H1 (cell line): ENCODE measurements at regions not wholly inside any gene's neighbourhood (a gene's known extent, or its start where the extent isn't known, plus 50 kb on each side); places are given as distances from the start of the nearest gene placed in this dataset.

Experiments used
- CTCF ChIA-PET: fragments of 300-600 bp; sonication (Branson Sonifier 250); formaldehyde crosslinking; loops from one replicate; lab custom pipeline; 2021; ENCODE audit not compliant: partially characterized antibody; lab: Charles Lee
- POLR2A ChIA-PET: fragments of 300-600 bp; sonication (Branson Sonifier 250); formaldehyde crosslinking; loops from one replicate; lab custom pipeline; 2021; ENCODE audit warnings: inconsistent platforms; ENCODE audit not compliant: partially characterized antibody; lab: Charles Lee
- DNase-seq, 2 experiments: peaks; one replicate each; pipeline versions ENCODE4 v3.0.0 to v3.0.0-alpha.2; 2010 to 2022; ENCODE audit warnings: low spot score in 2 of 2, low read depth in 1 of 2, mixed read lengths in 1 of 2
- FAIRE-seq: peaks from 2 replicates; lab custom pipeline; 2011; peaks lifted over from hg19 to GRCh38; lab: Jason Lieb, UNC
- H2AFZ ChIP-seq: 2 replicates; pipeline ENCODE4 v1.8.1; 2012; ENCODE audit warnings: low read length, inconsistent platforms
- H2AK5ac ChIP-seq: 2 replicates; pipeline ENCODE4 v1.6.1; 2013; ENCODE audit warnings: low read depth, low read length
- H2BK120ac ChIP-seq: replicated peaks from 2 replicates; pipeline ENCODE3; 2013; ENCODE audit warnings: low read depth, low read length, inconsistent platforms
- H2BK12ac ChIP-seq: 2 replicates; pipeline ENCODE4 v1.6.1; 2013; ENCODE audit warnings: low read depth, low read length
- H2BK15ac ChIP-seq: 2 replicates; pipeline ENCODE4 v1.6.1; 2013; ENCODE audit warnings: low read length
- H2BK20ac ChIP-seq: 2 replicates; pipeline ENCODE4 v1.6.1; 2013; ENCODE audit warnings: low read length
- H2BK5ac ChIP-seq: 2 replicates; pipeline ENCODE4 v1.6.1; 2013; ENCODE audit warnings: low read depth, low read length
- H3K14ac ChIP-seq: 2 replicates; pipeline ENCODE4 v1.6.1; 2013; ENCODE audit warnings: inconsistent platforms; ENCODE audit not compliant: insufficient read length
- H3K18ac ChIP-seq: 2 replicates; pipeline ENCODE4 v1.6.1; 2013; ENCODE audit warnings: low read length; ENCODE audit errors: extremely low read depth
- H3K23ac ChIP-seq: 2 replicates; pipeline ENCODE4 v1.6.1; 2013; ENCODE audit warnings: inconsistent platforms; ENCODE audit not compliant: insufficient read length
- H3K23me2 ChIP-seq: 2 replicates; pipeline ENCODE4 v1.6.1; 2013; ENCODE audit warnings: low read depth, low read length
- H3K27ac ChIP-seq: 2 replicates; pipeline ENCODE4 v1.6.1; 2011; ENCODE audit warnings: low read depth, low read length, inconsistent platforms
- H3K27me3 ChIP-seq, 4 experiments: replicated peaks in 1 of 4; 1 replicate in 1 of 4; 2 replicates in 3 of 4; pipeline versions ENCODE4 v1.6.1 to v1.8.1; 2011 to 2013; ENCODE audit warnings: low read length in 3 of 4, mild to moderate bottlenecking in 3 of 4, inconsistent platforms in 2 of 4, mixed read lengths in 2 of 4, moderate library complexity in 1 of 4; ENCODE audit not compliant: control insufficient read depth in 3 of 4, insufficient read depth in 3 of 4; ENCODE audit errors: extremely low read depth in 1 of 4
- H3K36me3 ChIP-seq, 4 experiments: 2 replicates each; pipeline versions ENCODE4 v1.6.1 to v1.8.1; 2011 to 2013; ENCODE audit warnings: mild to moderate bottlenecking in 4 of 4, low read length in 3 of 4, moderate library complexity in 2 of 4, control low read depth in 1 of 4, inconsistent platforms in 1 of 4; ENCODE audit not compliant: insufficient read depth in 4 of 4, control insufficient read depth in 2 of 4
- H3K4ac ChIP-seq: replicated peaks from 2 replicates; pipeline ENCODE3; 2013; ENCODE audit warnings: low read length, low read depth, mixed read lengths, inconsistent platforms; ENCODE audit not compliant: insufficient read length
- H3K4me1 ChIP-seq, 4 experiments: replicated peaks in 1 of 4; 1 replicate in 1 of 4; 2 replicates in 3 of 4; pipeline versions ENCODE4 v1.6.1 to v1.8.1; 2011 to 2013; ENCODE audit warnings: low read length in 3 of 4, inconsistent platforms in 2 of 4, mixed read lengths in 1 of 4; ENCODE audit not compliant: insufficient read depth in 4 of 4, control insufficient read depth in 3 of 4
- H3K4me2 ChIP-seq, 2 experiments: 2 replicates each; pipeline versions ENCODE4 v1.6.1 to v1.8.1; 2011 to 2013; ENCODE audit warnings: low read depth in 2 of 2, low read length in 2 of 2, control low read depth in 1 of 2, inconsistent platforms in 1 of 2, mild to moderate bottlenecking in 1 of 2; ENCODE audit not compliant: insufficient read depth in 1 of 2
- H3K4me3 ChIP-seq, 4 experiments: fragments of 200-600, 300-600 bp in 1 of 4; sonication (generic), shearing (Covaris generic), sonication (Bioruptor Twin) in 1 of 4; 2 replicates each; pipeline versions ENCODE4 v1.5.1 to v1.8.1; 2011 to 2016; ENCODE audit warnings: low read length in 4 of 4, low read depth in 3 of 4, control low read depth in 2 of 4, inconsistent platforms in 2 of 4, mild to moderate bottlenecking in 2 of 4, mixed read lengths in 1 of 4, moderate library complexity in 1 of 4; ENCODE audit not compliant: insufficient read depth in 2 of 4; ENCODE audit errors: extremely low read depth in 1 of 4
- H3K56ac ChIP-seq: replicated peaks from 2 replicates; pipeline ENCODE3; 2013; ENCODE audit warnings: low read depth, mild to moderate bottlenecking, mixed read lengths, low read length, inconsistent platforms; ENCODE audit not compliant: insufficient read length
- H3K79me1 ChIP-seq: 2 replicates; pipeline ENCODE4 v1.6.1; 2013; ENCODE audit warnings: low read depth, low read length, control low read depth
- H3K79me2 ChIP-seq, 2 experiments: 2 replicates each; pipeline versions ENCODE4 v1.6.1 to v1.8.1; 2012 to 2013; ENCODE audit warnings: low read length in 2 of 2, mild to moderate bottlenecking in 2 of 2, inconsistent platforms in 1 of 2; ENCODE audit not compliant: insufficient read depth in 2 of 2, control insufficient read depth in 1 of 2
- H3K9ac ChIP-seq, 4 experiments: replicated peaks in 1 of 4; 1 replicate in 1 of 4; 2 replicates in 3 of 4; pipeline versions ENCODE4 v1.6.1 to v1.8.1; 2011 to 2013; ENCODE audit warnings: low read depth in 3 of 4, low read length in 3 of 4, control low read depth in 2 of 4, mild to moderate bottlenecking in 2 of 4, moderate library complexity in 2 of 4, inconsistent platforms in 1 of 4; ENCODE audit errors: extremely low read depth in 1 of 4
- H3K9me3 ChIP-seq, 2 experiments: 2 replicates each; pipeline versions ENCODE4 v1.6.1 to v1.8.1; 2012 to 2013; ENCODE audit warnings: mild to moderate bottlenecking in 2 of 2, moderate library complexity in 2 of 2, control low read depth in 1 of 2, inconsistent platforms in 1 of 2, low read depth in 1 of 2, low read length in 1 of 2, mixed read lengths in 1 of 2; ENCODE audit not compliant: insufficient read depth in 2 of 2
- H4K20me1 ChIP-seq, 2 experiments: replicated peaks in 1 of 2; 2 replicates each; pipeline versions ENCODE3 to v1.8.1; 2011 to 2013; ENCODE audit warnings: inconsistent platforms in 2 of 2, low read length in 2 of 2, mild to moderate bottlenecking in 1 of 2; ENCODE audit not compliant: insufficient read depth in 2 of 2, control insufficient read depth in 1 of 2
- H4K5ac ChIP-seq: 2 replicates; pipeline ENCODE4 v1.6.1; 2013; ENCODE audit warnings: low read length, low read depth, mixed read lengths, inconsistent platforms; ENCODE audit not compliant: insufficient read length
- H4K8ac ChIP-seq: 2 replicates; pipeline ENCODE4 v1.8.0; 2013; ENCODE audit warnings: mild to moderate bottlenecking, moderate library complexity, low read length, inconsistent platforms; ENCODE audit not compliant: insufficient read depth; ENCODE audit errors: extremely low read depth
- H4K91ac ChIP-seq: replicated peaks from 2 replicates; pipeline ENCODE3; 2013; ENCODE audit warnings: low read length, mixed read lengths, inconsistent platforms; ENCODE audit not compliant: insufficient read length
- ASH2L ChIP-seq: fragments of 200-600, 300-600 bp; sonication (generic); IDR thresholded peaks from one replicate; pipeline ENCODE4 v1.7.1; 2017; ENCODE audit warnings: low read length
- ATF2 ChIP-seq: IDR thresholded peaks from 2 replicates; pipeline ENCODE4 v1.6.1; 2012; ENCODE audit warnings: low read length, inconsistent platforms
- ATF3 ChIP-seq: IDR thresholded peaks from 2 replicates; pipeline ENCODE4 v1.6.1; 2011; ENCODE audit warnings: low read depth, mild to moderate bottlenecking, low read length; ENCODE audit not compliant: insufficient read depth
- BCL11A ChIP-seq, 2 experiments: IDR thresholded peaks; one replicate each; pipeline ENCODE4 v1.6.1; 2011; ENCODE audit warnings: low read depth in 2 of 2, low read length in 2 of 2, mild to moderate bottlenecking in 2 of 2
- CBX8 ChIP-seq: fragments of 300-800, 300-1000 bp; sonication (generic); IDR thresholded peaks from 2 replicates; pipeline ENCODE4 v1.7.1; 2016; ENCODE audit warnings: low read depth, low read length, borderline replicate concordance
- EZH2 ChIP-seq: fragments of 200-600 bp; sonication (generic); IDR thresholded peaks from 2 replicates; pipeline ENCODE4 v1.7.1; 2012; ENCODE audit warnings: low read depth, mild to moderate bottlenecking, moderate library complexity, low read length, inconsistent platforms; ENCODE audit not compliant: severe bottlenecking
- JUND ChIP-seq: IDR thresholded peaks from 2 replicates; pipeline ENCODE4 v1.6.1; 2011; ENCODE audit warnings: mild to moderate bottlenecking, improper control_type of control experiment, low read length
- KDM5A ChIP-seq: fragments of 200-600 bp; IDR thresholded peaks from 2 replicates; pipeline ENCODE4 v1.7.1; 2012; ENCODE audit warnings: mild to moderate bottlenecking, low read length, inconsistent platforms, mixed read lengths
- TAF1 ChIP-seq: IDR thresholded peaks from 2 replicates; pipeline ENCODE4 v1.6.1; 2011; ENCODE audit warnings: mild to moderate bottlenecking, low read depth, low read length
- YY1 ChIP-seq: IDR thresholded peaks from 2 replicates; pipeline ENCODE4 v1.6.1; 2011; ENCODE audit warnings: low read depth, mild to moderate bottlenecking, low read length
- WGBS, 2 experiments: shearing (Covaris generic) in 1 of 2; methylation state at CpG; one replicate each; pipeline versions ENCODE4 v1.1.6 to v1.1.7; 2013 to 2015; ENCODE audit warnings: low lambda C conversion rate in 2 of 2, mixed read lengths in 2 of 2, inconsistent platforms in 1 of 2, low coverage in 1 of 2, missing lambda C conversion rate in 1 of 2; ENCODE audit not compliant: insufficient replicate concordance in 2 of 2, insufficient coverage in 1 of 2, insufficient read length in 1 of 2; ENCODE audit errors: extremely low coverage in 1 of 2, missing lambda C conversion rate in 1 of 2; 5-methylcytosine and 5-hydroxymethylcytosine counted together

- no peaks in the 10 kb centered on the region for H3K23me2 ChIP-seq
- no peak overlapping the region for H3K9ac ChIP-seq
- H3K27ac ChIP-seq: no peak overlapping the region
- POLR2A ChIA-PET: no interaction called here
- H3K23ac ChIP-seq: no peak overlapping the region
- H2AFZ ChIP-seq: no peak overlapping the region
- FAIRE-seq: no peak
- H3K36me3 ChIP-seq: no peaks in the 10 kb centered on the region
- no peak overlapping the region for H2BK20ac ChIP-seq
- no peaks in the 10 kb centered on the region for H3K27me3 ChIP-seq
- H4K20me1 ChIP-seq: no peaks in the 10 kb centered on the region
- H2AK5ac ChIP-seq: no peak overlapping the region
- CTCF ChIA-PET: interaction anchor here (1.0 kb wide), 1 partner anchor 9 kb away, joined by 5 read pairs; no protein-coding TSS in a partner anchor
- H3K18ac ChIP-seq: no peak overlapping the region
- no peaks in the 10 kb centered on the region for H3K79me2 ChIP-seq
- peaks cover 2% of the 10 kb centered on the region; the same call in 1 of the 2 replicates for H3K79me1 ChIP-seq
- no peak overlapping the region for H4K91ac ChIP-seq
- H3K9me3 ChIP-seq: peaks cover 0 to 1% of the 10 kb centered on the region in 2 experiments; a peak in 1 of 4 replicates
- no peak for DNase-seq
- no peak overlapping the region for H2BK12ac ChIP-seq
- TF ChIP-seq ASH2L (no peak), KDM5A (no peak), TAF1 (no peak), EZH2 (no peak), BCL11A (IDR thresholded peaks at IDR 0.05; ENCODE audit: low read depth in 2 of 2, low read length in 2 of 2) (no peak), JUND (no peak), YY1 (no peak), ATF2 (no peak), CBX8 (no peak), ATF3 (no peak)
- H2BK120ac ChIP-seq: no peak overlapping the region
- no peak overlapping the region for H2BK5ac ChIP-seq
- H3K4me2 ChIP-seq: no peak overlapping the region
- H3K4ac ChIP-seq: no peak overlapping the region
- no peak overlapping the region for H3K56ac ChIP-seq
- H3K4me1 ChIP-seq: no peaks in the 10 kb centered on the region
- H4K5ac ChIP-seq: no peak overlapping the region
- no peak overlapping the region for H3K4me3 ChIP-seq
- H3K14ac ChIP-seq: no peak overlapping the region
- H4K8ac ChIP-seq: no peak overlapping the region
- H2BK15ac ChIP-seq: no peak overlapping the region
- 84% methylated on average over 5 of the region's 5 CpGs; no CpG with 5 or more reads in 1 of the 2 experiments for WGBS, 2 experiments
Measured at GRCh38 chr20:24818056-24818455, 131.0 kb upstream of the CST7 start.
